GM21390 (cell line): ENCODE measurements at regions not wholly inside any gene's neighbourhood (a gene's known extent, or its start where the extent isn't known, plus 50 kb on each side); places are given as distances from the start of the nearest gene placed in this dataset.
"Not testable (repeated sequence)": the region's sequence is repeated elsewhere in the genome, so short reads cannot be mapped to it uniquely, and the experiment has no call there.

Experiments used
- ATAC-seq: cut with Tn5 transposase; IDR thresholded peaks from one replicate; pipeline ENCODE4 v1.9.1; 2021; ENCODE audit not compliant: unreplicated experiment

DNA sequence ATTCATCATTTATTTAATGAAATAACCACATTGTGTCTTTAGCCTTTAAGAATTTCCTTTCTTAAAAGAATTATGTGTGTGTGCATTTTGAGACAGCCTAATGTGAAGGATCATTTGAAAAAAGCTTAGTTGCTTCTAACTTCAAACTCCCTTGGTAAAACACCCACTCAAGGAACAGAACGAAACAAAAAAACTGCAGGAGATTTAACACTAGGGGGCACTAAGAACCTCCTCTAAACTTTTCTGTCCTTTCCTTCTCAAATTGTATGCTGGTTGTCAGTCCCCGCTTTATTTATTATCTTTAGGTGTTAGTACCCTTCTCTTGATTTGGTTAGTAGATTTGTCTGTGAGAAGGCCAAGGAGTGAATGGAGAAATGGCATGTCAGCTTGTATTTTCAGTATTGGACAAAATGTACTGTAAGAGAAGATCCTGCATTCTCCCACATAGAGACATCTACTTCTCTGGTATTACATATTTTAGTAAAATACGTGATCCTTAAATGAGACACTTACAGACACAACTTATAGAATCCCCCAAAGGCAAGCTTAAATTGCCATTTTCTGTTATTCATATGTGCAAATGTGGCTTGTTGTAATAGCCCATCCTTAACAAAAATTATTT, 229.7 kb downstream of the MRPS30 start:
- peak; percentile 80 for ATAC-seq

DNA sequence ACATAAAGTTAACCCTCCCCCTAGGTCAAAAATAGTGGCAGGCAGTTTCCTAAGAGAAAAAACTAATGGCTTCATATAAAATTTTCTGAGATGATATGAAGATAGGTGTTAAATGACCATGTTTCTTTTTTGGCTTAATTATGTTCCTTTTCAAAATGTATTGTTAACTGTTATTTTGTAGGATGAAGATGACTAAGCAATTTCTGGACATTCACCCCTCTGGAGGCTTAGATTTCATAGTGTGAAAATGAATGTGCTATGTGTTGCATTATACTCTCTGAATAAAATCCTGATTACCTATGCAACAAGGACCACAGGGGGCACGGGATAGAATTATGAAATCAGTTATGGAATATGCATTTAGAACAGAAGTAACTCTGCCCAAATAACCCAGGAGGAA, 233.5 kb downstream of the MRPS30 start:
- no peak for ATAC-seq

DNA sequence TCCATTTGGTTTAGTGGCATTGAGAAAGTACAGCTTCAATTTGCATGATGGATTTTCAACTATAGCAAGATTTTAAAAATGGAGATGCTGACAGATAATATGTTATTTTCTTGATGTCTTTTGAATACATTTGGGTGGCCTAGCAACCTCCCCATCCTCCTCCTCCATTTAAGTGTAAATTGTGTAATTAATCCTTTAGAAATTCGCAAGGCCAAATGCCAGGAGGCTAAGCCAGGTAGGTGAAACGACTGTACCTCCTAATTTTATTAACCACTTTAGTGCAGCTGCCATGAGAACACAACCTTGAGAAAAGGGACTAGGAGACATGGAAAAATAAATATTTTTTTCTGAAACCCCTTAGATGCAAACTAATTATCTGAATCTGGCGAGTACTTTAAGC, 248.8 kb downstream of the MRPS30 start:
- ATAC-seq = no peak

DNA sequence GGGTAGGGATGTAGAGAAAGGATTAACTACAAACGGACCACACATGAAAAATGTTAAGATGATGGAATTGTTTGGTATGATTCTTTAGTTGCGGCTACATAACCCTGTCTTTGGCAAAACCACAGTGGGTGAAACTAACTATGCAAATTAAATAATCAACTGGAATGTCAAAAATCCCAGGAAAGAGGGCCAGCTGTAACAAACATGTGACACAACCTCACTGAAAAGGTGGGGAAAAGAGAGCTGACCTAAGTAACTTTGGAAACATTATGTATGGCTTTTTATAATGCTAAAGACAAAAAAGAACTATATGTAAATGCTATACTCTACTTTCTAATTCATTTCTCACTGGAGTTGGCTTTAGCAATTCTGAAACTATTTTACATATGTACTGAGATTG, 252.0 kb downstream of the MRPS30 start:
- ATAC-seq = no peak

DNA sequence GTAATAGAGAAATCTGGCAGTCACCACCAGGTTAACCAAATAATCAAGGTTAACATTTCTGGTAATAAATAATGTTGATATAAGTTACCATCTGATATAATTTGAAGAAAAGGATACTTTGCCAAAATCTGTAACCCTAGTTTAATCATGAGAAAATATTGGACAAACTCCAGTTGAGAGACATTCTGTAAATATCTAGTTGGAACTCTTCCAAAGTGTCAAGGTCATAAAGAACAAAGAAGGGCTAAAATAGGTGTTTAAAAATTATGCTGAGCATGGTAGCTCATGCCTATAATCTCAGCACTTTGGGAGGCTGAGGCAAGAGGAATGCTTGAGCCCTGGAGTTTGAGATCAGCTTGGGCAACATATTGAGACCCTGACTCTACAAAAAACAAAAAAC, 253.3 kb downstream of the MRPS30 start:
- no peak for ATAC-seq

DNA sequence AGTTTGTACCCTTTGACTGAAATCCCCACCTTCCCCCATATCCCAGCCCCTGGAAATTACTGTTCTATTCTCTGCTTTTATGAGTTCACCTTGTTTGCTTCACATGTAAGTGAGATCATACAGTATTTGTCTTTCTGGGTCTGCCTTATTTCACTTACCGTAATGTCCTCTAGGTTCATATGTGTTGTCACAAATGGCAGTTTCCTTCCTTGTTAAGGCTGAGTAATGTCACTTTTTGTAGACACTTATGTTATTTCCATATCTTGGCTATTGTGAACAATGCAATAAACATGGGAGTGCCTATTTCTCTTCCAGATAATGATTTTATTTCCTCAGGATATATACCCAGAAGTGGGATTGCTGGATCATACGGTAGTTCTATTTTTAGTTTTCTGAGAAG, 272.3 kb downstream of the MRPS30 start:
- ATAC-seq = no peak

DNA sequence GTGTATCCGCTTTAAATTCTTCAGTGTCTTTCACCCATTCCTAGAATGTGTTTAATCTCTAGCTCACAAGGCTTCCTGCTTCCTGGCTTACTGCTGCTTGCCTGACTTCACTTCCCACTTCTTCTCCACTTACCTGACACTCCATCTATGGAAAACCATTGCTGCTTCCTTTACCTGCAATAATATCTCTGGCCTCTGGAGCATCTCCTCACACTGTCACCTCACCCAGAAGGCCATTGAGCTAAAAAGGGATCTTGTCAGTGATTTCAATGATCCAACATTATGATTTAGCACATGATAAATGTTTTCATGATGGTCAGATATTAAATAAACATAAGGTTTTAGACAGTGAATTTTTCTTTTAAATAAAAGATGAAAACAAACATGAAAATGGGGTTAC, 281.1 kb downstream of the MRPS30 start:
- no peak for ATAC-seq

DNA sequence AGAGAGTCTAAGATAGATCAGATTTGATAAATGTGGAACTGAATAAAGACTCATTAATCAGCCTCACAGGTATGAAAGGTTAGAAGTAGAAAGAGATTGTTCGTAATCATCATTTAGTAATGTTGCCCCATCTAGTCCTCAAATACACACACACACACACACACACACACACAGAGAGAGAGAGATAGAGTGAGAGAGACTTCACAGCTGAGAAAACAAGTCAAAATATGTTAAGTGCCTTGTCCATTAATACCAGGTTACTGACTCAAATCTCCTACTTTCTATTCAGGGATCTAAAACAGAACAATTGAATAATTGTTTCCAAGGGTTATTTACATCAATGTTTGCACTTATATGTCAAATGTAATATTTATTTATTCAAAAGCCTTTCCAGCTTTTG, 284.6 kb downstream of the MRPS30 start:
- ATAC-seq = no peak

DNA sequence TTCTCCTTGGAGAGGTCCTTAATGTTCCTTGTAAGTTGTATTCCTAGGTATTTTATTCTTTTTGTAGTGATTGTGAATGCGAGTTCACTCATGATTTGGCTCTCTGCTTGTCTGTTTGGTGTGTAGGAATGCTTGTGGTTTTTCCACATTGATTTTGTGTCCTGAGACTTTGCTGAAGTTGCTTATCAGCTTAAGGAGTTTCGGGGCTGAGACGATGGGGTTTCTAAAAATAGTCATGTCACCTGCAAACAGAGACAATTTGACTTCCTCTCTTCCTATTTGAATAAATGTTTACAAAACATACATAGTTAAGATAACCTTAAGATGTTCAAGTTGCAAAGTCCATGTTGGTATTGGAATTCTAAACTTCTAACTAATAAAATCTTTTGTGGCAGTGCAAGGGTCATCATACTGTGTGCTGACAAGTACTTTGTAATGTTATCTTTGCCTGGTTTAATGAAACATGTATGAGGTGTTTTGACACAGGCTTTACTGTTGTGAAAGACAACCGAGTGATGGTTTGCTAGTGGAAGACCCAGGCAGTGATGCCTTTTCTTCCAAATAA, 286.2 kb downstream of the MRPS30 start:
- ATAC-seq = no peak

DNA sequence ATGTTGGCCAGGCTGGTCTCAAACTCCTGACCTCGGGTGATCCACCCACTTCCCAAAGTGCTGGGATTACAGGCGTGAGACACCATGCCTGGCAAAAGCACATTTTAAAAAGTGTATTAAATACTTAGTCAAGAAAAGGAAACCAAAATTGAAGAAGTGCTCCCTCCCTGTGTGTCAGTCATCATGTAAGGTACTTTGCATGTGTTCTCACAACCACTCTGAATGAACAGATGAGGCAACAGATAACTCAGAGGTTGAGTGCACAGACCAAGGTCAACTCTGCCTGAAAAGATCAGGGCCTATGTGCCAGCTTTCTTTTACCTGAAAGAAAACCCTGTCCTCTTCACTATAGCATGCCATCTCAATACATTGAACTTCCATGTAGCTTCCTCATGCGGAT, 289.7 kb downstream of the MRPS30 start:
- peak; percentile 93 for ATAC-seq

DNA sequence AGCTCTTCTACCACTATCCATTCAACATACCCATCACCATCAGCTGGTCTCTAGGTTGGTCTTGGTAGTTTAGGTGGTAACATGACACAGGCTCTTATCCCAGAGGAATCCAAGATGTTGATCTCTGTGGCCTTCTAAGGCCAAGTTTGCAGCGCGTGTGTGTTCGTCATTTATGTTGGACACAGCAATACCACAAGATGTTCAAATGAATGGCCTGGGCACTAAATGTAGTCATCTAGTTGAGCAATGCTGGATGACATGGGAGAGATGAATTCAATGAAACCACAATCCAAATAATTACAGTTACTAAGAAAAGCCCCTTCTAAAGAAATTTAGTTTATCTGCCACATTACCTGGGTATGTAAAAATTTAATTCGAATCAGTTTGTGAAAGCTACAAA, 292.4 kb downstream of the MRPS30 start:
- ATAC-seq = no peak

DNA sequence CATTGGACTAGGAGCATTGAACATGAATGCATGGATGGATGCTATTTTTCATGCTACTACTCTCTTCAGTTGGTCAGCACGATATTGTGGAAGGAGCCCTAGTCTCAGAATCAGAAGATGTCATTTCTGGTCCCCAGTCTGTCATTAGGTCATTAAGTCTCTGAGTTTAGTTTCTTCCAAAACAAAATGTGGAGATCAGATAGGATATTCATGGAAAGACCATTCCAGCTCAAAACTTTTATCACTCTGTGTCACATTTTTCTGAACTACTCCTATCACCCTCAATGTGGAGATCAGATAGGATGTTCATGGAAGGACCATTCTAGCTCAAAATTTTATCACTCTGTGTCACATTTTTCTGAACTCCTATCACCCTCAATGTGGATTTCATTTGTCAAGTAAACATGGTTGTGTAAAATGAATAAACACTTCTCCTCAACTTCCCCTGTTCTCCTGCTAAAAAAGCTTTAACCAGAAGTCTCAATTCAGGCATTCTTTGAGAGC, 296.8 kb downstream of the MRPS30 start:
- no peak for ATAC-seq

DNA sequence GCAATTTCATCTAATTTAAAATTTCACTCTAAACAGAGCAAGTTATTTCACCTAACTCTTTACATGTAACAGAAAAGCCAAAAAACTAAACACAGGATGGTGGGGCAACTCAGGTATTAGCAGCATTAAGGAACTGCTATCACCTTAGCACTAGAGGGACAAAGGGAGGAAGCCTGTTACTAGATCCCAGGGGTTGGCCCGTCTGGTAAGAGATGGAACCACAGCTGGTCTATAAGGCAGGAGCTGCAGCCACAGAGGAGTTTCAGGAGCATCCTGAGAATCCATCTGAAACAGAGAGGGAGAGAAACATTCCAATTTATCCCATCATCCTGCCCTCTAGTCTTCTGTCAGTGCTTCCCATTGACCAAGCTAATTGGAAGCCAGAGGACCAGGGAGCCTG, 300.3 kb downstream of the MRPS30 start:
- no peak for ATAC-seq

DNA sequence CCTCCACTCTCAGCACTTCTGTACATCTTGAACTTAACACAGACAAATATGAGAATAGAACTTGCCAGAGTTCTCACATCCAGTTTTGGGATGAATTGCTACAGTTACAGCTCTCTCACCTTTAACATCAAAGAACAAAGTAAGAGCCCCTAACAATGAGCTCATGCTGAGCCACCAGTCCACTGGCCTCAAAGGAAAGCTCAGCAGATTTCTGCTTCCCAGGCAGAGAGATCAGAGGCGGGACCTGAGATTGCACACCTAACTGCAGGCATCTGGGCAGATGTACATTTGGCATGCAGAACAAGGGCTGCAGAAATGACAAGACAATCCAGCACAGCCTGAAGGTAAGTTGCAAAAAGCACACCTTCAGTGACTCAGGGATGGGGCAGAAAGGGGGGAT, 300.9 kb downstream of the MRPS30 start:
- no peak for ATAC-seq

DNA sequence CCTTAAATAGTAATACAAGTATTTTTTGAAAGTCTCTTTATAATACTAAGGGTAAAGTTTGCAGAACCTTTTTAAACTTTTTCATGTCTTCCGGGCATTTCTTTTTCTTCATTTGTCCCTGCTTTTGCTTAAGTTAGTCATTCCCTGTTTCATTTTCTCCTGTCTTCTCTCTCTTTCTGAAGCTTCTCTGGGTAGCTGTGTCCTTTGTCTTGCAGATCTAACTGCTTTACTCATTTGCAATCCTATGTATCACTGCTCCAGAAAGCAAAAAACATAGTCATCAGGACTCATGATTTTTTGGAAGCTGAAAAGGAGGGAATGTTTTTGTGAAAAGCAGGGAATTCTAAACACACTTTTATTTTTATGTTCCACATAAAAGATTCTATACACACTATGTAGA, 301.7 kb downstream of the MRPS30 start:
- ATAC-seq = no peak

DNA sequence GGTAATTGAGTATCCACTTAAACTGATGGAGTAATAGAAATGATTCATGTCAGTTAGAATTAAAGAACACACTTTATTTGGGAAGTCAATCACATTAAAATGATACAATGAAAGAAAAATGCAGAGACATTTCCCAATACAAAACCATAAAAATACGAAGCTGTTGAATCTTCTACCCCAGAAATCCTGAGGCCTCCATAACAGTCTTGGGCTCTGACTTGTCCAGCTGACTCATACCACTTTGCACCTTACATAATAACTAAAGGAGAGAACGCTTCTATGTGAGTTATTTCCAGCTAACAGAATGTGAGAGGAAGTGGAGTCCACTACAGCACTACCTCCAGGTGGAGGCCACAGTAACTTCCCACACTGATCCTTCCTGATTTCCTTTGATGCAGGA, 305.0 kb downstream of the MRPS30 start:
- no peak for ATAC-seq

DNA sequence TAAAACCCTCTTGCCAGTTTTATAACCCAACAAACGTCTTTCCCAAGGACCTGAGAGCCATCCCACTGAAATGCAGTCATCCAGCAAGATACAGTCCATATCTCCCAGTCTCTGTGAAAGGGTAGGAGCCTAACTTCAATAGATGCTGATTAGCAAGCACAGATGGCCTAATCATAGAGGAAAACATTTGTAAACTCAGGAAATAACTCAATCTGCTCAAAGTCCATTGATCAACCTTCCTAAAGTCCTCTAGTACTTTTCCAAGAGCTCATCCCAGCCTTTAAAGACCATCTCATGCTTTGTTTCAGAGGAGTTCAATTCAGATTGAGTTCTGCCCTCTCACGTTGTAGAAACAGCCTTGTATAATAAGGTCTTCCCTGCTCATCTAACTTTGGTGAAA, 324.2 kb downstream of the MRPS30 start:
- ATAC-seq = no peak

DNA sequence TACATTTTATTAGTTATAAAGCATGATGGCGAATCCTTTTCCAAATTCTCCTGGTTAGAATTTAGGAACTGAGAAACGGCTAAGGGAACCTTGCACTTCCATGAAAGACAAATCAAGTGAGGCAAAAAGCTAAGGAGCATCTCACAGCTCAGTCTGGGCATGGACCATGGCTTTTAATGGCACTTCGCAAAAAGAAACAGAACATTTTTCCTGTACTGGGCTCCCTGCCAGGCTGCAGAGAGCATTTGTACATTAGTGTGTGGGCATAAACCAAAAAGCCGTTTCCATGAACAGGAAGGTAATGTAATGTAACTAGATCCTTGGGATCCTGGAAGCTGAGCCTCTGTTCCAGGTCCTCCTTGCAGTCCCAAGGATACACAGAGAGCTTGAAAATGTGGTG, 354.2 kb downstream of the MRPS30 start:
- ATAC-seq = no peak

DNA sequence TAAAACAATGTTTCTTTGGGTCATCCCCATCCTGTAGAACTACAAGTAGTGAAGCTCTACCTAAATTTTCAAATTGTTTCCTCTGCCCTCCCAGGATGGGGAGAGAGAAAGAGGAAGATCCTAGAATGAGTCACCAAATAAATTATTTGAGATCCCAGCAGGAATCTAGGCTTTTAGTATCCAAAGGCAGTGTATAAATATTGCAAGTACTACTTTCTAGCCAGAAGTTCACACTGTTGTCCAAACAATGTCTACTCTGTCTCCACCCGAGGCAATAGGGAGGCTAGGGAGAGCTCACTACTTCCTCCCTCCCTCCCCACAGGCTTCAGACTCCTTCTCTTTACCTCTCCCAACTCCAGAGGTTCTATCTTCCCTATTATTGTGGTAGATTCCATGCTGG, 362.8 kb downstream of the MRPS30 start:
- ATAC-seq = no peak

DNA sequence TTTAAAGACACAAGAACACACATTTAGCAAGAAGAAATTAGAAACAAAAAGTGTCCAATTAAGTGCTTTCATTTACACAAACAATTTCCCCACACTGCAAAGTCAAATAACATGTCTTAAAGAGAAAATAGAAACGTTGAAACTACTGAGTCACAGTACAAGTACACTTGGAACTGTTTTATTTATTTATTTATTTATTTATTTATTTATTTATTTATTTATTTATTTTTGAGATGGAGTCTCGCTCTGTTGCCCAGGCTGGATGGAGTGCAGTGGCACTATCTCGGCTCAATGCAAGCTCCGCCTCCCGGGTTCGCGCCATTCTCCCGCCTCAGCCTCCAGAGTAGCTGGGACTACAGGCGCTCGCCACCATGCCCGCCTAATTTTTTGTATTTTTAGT, 363.9 kb downstream of the MRPS30 start:
- ATAC-seq = not testable (repeated sequence)

DNA sequence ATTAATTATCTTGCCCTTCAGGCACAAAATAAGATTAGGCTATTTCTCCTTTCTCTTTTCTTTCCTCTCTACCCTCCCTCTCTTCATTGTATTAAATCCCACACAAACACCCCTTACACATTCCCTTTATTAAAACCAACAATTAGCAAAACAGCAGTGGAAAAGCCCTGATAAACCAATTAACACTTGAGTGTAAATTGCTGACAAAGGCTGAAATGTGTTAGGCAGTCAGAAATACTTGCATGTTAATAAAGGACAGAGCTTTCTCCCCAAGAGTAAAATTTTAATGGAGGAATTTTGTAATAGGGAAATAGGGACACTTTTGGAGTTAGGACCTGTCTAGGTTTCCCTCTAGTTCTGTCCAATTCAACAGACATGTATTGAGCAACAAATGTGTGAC, 370.9 kb downstream of the MRPS30 start:
- ATAC-seq = no peak

DNA sequence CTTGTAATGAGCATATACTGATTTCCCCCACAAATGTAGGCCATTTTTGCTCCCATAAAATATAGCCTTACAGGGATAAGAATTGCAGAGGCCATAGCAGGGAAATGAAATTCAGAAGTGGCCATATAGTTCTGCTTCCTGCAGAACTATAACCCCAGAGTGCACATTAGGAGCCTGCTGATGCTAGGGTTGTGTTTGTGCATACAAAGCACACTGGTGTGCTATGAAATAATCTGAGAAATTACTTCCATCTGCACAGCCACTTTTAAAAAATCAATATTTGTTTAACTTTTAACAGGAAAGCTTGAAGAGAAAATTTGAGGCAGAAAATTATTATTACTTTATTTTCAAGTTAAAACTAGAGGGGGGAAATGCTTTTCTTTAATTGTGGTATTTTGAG, 380.3 kb downstream of the MRPS30 start:
- ATAC-seq = no peak

DNA sequence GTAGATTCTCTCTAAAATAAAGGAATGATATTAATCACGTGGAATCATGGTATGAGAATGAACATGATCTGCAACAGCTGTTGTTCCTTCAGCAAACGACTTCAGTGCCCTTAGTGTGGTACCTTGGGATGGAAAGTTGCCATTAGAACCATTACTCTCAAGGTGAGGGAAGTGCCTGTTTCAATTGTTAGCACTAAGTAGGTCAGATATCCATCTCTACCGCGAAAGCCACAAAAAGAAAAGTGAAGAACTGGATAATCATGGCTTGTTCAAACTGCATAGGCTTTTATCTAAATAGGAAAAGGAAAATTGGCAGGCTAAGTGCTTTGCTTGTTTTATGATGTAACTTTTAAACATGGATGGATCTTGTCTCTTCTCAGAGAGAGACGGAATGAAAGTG, 380.7 kb downstream of the MRPS30 start:
- ATAC-seq = no peak
